Esophagus squamous epithelium (tissue), 4 donors: ENCODE measurements at regions not wholly inside any gene's neighbourhood (a gene's known extent, or its start where the extent isn't known, plus 50 kb on each side); places are given as distances from the start of the nearest gene placed in this dataset.

ENCODE experiments used
- CTCF ChIP-seq, 6 experiments: fragments of 450-650 bp in 4 of 6; fragments of 200-600 bp in 2 of 6; sonication (generic) in 2 of 6; IDR thresholded peaks; one replicate each; pipeline ENCODE4 v1.5.1; 2016 to 2019; ENCODE audit warnings: antibody characterized with exemption in 6 of 6, mild to moderate bottlenecking in 4 of 6, moderate library complexity in 4 of 6
- POLR2A ChIP-seq, 4 donors: fragments of 450-650 bp; IDR thresholded peaks; one replicate each; pipeline ENCODE4 v1.6.1; 2017; ENCODE audit warnings: antibody characterized with exemption in 4 of 4, mild to moderate bottlenecking in 4 of 4, moderate library complexity in 3 of 4

- no peak for TF ChIP-seq CTCF (IDR thresholded peaks at IDR 0.05)
- no peak for TF ChIP-seq POLR2A (IDR thresholded peaks at IDR 0.05)
Measured at GRCh38 chrX:109873574-109873973, 129.3 kb upstream of the TMEM164 start.
